Activated naive CD4-positive, alpha-beta T cell treated with anti-CD3 and anti-CD28 coated beads, Interleukin-2, amount 50 U/mL, for 16 hours (primary cell): ENCODE measurements at regions not wholly inside any gene's neighbourhood (a gene's known extent, or its start where the extent isn't known, plus 50 kb on each side); places are given as distances from the start of the nearest gene placed in this dataset.

ENCODE experiments used
- DNase-seq: peaks from one replicate; pipeline ENCODE4 v3.0.0-alpha.2; 2020

DNA sequence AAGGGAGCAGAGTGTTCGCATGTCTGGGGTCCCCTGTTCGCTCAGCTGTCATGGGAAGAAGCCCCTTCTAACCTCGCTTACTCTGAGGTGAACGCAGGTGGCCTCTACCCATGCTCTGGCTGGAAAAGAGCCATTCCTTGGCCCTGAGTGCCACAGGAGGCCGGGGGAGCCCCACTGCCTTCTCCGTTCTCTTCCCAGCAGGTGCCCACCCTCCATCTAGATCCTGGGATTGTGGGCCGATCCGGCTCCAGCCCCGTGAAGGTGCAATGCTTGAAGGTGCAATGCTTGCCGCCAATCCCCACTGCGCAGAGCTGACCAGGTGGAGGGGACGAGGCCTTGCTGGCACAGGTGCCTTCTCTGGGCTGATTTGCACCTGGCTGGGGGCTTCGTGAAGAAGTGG, 95.4 kb downstream of the MRPL36 start:
- no peak for DNase-seq

DNA sequence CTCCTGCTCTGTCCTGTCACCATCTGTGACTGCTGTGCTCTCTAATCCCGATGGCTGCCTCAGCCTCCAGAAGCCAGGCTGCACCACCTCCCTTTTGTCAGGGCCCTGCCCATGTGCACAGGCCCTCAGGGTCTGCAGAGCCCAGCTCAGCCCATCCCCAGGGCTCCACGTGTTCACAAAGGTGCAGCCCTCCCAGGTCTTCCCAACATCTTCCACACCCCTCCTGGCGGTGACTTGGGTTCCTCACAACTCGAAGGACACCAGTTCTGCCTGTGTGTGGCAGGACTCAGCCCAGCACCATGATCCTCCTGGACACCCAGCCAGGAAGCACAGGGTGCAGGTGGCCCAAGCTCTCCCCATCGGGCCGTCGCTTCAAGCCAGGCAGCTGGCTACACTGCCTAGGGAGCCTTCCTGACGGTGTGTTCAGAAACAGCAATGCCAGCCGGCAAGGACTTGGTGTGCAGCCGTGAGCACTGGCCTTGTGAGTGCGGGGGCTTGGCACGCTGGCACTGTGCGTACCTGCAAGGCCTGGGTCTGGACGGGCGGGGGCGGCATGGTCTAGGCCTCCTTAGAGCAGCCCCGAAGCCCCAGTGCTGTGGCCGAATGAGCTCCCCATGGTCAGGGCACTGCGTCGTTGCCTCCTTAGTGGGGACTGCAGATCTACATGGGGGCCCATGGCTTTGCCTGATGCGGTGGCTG, 96.1 kb downstream of the MRPL36 start:
- no peak for DNase-seq

GRCh38 chr5:1702318-1702717, 97.3 kb downstream of the MRPL36 start:
- no peak for DNase-seq

DNA sequence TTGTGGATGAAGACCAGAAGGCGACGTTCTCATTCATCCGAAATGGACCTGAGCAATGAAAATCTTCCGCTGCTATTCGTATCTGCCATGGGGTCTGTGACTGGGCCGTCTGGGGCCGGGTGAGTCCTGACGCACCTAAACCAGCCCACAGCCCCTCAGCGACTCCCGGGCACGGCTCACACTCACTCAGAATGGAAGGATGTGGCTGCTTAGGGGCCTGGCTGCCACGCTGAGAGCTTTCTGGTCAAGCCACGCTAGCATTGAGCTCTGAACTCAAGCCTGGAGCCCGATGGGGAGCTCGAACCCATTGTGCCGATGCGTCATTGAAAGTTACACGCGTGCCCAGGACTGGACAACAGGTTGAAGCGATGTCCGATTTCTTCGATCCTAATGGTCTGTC, 97.8 kb downstream of the MRPL36 start:
- no peak for DNase-seq

GRCh38 chr5:1701216-1701864, 98.3 kb downstream of the MRPL36 start:
- no peak for DNase-seq

GRCh38 chr5:1699394-1699793, 100.2 kb downstream of the MRPL36 start:
- no peak for DNase-seq

- DNase-seq: no peak
These were observed 100.9 kb downstream of the MRPL36 start for GRCh38 chr5:1698589-1699316.

DNA sequence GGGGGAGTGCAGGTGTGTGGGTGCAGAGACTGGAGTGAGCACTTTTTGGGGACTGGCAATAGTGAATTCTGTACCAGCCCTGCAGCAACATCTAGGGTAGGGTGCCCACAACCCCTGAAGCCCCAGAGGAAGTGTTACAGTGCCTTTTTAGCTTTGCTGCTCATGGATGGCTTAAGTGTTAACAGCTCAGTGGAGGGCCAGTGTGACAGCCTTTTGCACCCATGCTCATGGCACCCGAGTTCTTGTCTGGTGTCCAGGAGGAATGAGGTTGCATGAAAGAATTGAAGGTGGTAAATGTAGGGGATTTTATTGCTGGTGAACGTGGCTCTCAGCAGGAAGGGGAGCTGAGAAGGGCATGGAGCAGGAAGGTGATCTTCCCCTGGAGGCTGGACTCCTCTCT, 107.3 kb downstream of the MRPL36 start:
- no peak for DNase-seq

- DNase-seq: no peak
These were observed 112.2 kb downstream of the MRPL36 start for GRCh38 chr5:1687301-1687970.

- no peak for DNase-seq
These were observed 113.4 kb downstream of the MRPL36 start for GRCh38 chr5:1686016-1686802.

- DNase-seq: no peak
These were observed 114.6 kb downstream of the MRPL36 start for GRCh38 chr5:1685066-1685465.

DNA sequence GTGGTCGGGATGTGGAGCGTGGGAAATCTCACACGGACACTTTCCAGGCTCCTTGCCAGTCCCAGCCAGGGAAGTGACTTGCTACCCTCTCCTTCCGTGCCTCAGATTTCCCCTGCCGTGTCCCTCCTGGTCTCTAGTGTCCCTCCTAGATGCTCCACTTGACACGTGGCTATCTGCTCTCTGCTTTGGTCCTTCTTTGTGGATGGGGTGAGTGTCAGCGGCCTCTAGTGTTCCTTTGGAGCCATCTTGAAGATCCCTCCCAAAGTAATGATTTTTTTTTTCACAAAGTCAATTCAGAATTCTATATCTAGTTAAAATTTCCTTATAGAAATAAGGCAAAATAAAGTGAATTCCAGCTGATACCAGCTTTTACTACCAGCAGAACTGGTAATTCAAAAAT, 117.7 kb downstream of the MRPL36 start:
- DNase-seq: no peak

GRCh38 chr5:1673042-1673677, 126.5 kb downstream of the MRPL36 start:
- no peak for DNase-seq

DNA sequence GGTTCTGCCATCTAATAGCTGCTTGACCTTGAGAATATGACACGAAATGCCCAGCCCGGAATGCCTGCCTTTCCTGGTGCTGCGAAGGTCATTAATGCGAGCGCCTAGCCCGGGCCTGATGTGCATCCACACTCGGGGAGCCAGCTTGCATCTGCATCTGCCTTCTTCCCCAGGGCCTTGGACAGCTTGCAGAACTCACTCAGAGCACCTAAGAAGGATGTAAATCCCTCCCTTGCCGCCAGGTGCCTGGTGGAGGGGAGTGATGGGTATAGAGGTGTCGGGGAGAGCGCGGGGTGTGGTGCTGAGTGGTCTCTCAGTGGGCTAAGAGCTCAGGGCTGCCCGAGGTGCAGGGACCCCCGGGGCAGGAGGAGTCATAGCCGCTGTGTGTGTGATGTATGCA, 127.2 kb downstream of the MRPL36 start:
- no peak for DNase-seq

- DNase-seq: no peak
These were observed 128.3 kb downstream of the MRPL36 start for GRCh38 chr5:1671351-1671750.

DNA sequence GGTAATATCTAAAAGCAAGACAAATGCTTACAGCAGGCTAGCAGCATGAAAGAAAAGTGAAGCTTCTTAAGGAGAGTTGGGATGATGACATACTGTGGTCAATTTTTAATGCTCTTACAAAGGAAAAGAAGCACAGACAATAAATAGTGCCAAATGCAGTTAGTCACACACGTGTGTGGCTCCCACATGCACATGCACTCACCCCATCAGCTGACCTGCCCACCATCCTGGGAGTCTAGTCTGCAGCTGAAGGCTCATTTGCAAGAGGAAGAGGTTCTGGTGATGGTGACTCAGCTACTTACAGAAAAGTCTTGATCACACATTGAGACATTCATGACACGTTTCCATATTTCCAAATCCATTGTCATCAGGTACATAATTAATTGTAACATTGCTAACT, 129.3 kb downstream of the MRPL36 start:
- no peak for DNase-seq

- no peak for DNase-seq
These were observed 130.1 kb downstream of the MRPL36 start for GRCh38 chr5:1669276-1670155.

- DNase-seq: peak; percentile 43
These were observed 131.4 kb downstream of the MRPL36 start for GRCh38 chr5:1668141-1668721.

DNA sequence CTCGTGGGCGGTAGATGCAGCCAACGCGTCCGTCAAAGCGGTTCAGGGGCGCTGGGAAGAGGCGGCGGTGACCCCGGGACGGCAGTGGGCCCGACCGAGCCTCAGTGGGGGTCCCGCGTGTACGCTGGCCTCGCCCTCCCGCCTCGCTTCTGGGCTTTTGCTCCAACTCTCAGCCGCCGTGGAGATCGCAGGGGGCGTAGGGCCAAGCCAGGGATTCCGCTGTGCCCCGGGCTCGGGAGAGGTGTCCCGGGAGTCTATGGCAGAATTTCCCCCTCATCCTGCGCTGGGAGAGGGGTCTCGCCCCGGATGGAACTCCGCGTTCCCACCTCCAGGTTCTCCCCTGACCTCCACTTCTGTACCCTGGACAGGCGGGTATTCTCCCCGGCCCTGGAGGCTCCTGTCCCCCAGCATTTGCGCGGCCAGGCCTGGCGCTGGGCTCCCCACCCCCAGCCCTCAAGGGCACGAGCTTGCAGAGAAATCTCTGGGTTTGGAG, 131.9 kb downstream of the MRPL36 start:
- no peak for DNase-seq

- peak; percentile 61 for DNase-seq
These were observed 132.6 kb downstream of the MRPL36 start for GRCh38 chr5:1666812-1667588.
